ENCODE measurements at regions not wholly inside any gene's neighbourhood (a gene's known extent, or its start where the extent isn't known, plus 50 kb on each side); places are given as distances from the start of the nearest gene placed in this dataset.

- TF ChIP-seq CTCF (IDR thresholded peaks at IDR 0.05; ENCODE audit: low read depth, low read length, poor library complexity, severe bottlenecking) (no peak), EZH2phosphoT487 (IDR thresholded peaks at IDR 0.05; ENCODE audit: borderline replicate concordance, low read length) (no peak)
Measured at GRCh38 chr13:58574791-58575190, 943.2 kb downstream of the PCDH17 start.

Measured in DOHH2 (cell line).